NCI-H226 (cell line): ENCODE measurements at regions not wholly inside any gene's neighbourhood (a gene's known extent, or its start where the extent isn't known, plus 50 kb on each side); places are given as distances from the start of the nearest gene placed in this dataset.
"Not testable (repeated sequence)": the region's sequence is repeated elsewhere in the genome, so short reads cannot be mapped to it uniquely, and the experiment has no call there.

ENCODE experiments used
- DNase-seq: peaks from one replicate; pipeline ENCODE4 v3.0.0-alpha.2; 2015

- not testable (repeated sequence) for DNase-seq
Observed at GRCh38 chr5:99410386-99410785, 481.6 kb upstream of the CHD1 start.

GRCh38 chr5:99404764-99405302 is 476.0 kb upstream of the CHD1 start:
- DNase-seq, result not testable (repeated sequence)

GRCh38 chr5:99400571-99400970 is 471.8 kb upstream of the CHD1 start:
- DNase-seq, result peak; percentile 25

- no peak for DNase-seq
Observed at GRCh38 chr5:99398976-99399375, 470.2 kb upstream of the CHD1 start.

- peak; percentile 69 for DNase-seq
Observed at GRCh38 chr5:99386406-99387077, 457.7 kb upstream of the CHD1 start.

- peak; percentile 22 for DNase-seq
Observed at GRCh38 chr5:99379187-99379586, 450.4 kb upstream of the CHD1 start.

- no peak for DNase-seq
Observed at GRCh38 chr5:99378443-99378842, 449.6 kb upstream of the CHD1 start.

- no peak for DNase-seq
Observed at GRCh38 chr5:99369797-99370593, 441.2 kb upstream of the CHD1 start.

- no peak for DNase-seq
Observed at GRCh38 chr5:99368726-99369125, 439.9 kb upstream of the CHD1 start.

- DNase-seq, result peak; percentile 31
Observed at GRCh38 chr5:99355881-99356280, 427.1 kb upstream of the CHD1 start.

- no peak for DNase-seq
Observed at GRCh38 chr5:99349787-99350186, 421.0 kb upstream of the CHD1 start.

GRCh38 chr5:99348597-99348996 is 419.8 kb upstream of the CHD1 start:
- DNase-seq, result no peak

- DNase-seq, result not testable (repeated sequence)
Observed at GRCh38 chr5:99339758-99340157, 411.0 kb upstream of the CHD1 start.

GRCh38 chr5:99334936-99335335 is 406.1 kb upstream of the CHD1 start:
- DNase-seq, result no peak

GRCh38 chr5:99331061-99331460 is 402.3 kb upstream of the CHD1 start:
- DNase-seq, result no peak

- DNase-seq, result peak; percentile 7
Observed at GRCh38 chr5:99320436-99320835, 391.6 kb upstream of the CHD1 start.

GRCh38 chr5:99317136-99317535 is 388.3 kb upstream of the CHD1 start:
- DNase-seq, result no peak

GRCh38 chr5:99316484-99316883 is 387.7 kb upstream of the CHD1 start:
- no peak for DNase-seq

GRCh38 chr5:99315413-99316183 is 386.8 kb upstream of the CHD1 start:
- no peak for DNase-seq

GRCh38 chr5:99314721-99315120 is 385.9 kb upstream of the CHD1 start:
- DNase-seq, result no peak

- no peak for DNase-seq
Observed at GRCh38 chr5:99308131-99308530, 379.3 kb upstream of the CHD1 start.

GRCh38 chr5:99305045-99305580 is 376.3 kb upstream of the CHD1 start:
- no peak for DNase-seq

- DNase-seq, result no peak
Observed at GRCh38 chr5:99285606-99286005, 356.8 kb upstream of the CHD1 start.
